ENCODE measurements at regions not wholly inside any gene's neighbourhood (a gene's known extent, or its start where the extent isn't known, plus 50 kb on each side); places are given as distances from the start of the nearest gene placed in this dataset.

DNA sequence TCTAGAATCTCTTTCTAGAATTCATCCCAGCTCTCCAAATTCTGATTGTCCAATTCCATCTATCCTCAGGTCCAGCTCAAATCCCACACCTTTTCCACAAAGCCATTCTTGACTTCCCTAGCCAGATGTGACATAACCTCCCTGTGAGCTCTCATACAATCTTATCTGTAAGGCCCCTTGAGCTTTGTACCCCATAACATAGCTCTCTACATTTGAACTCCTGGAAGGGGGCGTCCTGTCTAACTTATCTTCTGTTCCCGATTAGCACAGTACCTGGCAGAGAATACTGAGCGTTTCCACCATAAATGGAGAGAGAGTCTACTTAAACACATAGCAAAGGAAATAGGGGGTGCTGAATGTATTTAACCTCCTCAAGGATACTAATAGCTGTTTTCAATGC, 251.6 kb upstream of the RGMB start:
- no peaks in the 10 kb centered on the region for H3K27me3 ChIP-seq (ENCODE audit: low read depth)
- H3K9me3 ChIP-seq = no peaks in the 10 kb centered on the region
- no peak overlapping the region for H3K4me3 ChIP-seq
- no peak for ATAC-seq
- no peak for DNase-seq
- H3K27ac ChIP-seq = no peak overlapping the region
- intact Hi-C loops (cut with DNase I) = no loop called here
- H3K36me3 ChIP-seq = no peaks in the 10 kb centered on the region
- TF ChIP-seq CTCF (IDR thresholded peaks at IDR 0.05) = no peak
- H3K4me1 ChIP-seq = no peaks in the 10 kb centered on the region

- ATAC-seq = no peak
- no peak overlapping the region for H3K27ac ChIP-seq
- H3K4me1 ChIP-seq = no peaks in the 10 kb centered on the region
- H3K27me3 ChIP-seq (ENCODE audit: low read depth) = no peaks in the 10 kb centered on the region
- H3K9me3 ChIP-seq = no peaks in the 10 kb centered on the region
- no peak for TF ChIP-seq CTCF (IDR thresholded peaks at IDR 0.05)
- DNase-seq = no peak
- H3K36me3 ChIP-seq = no peaks in the 10 kb centered on the region
- intact Hi-C loops (cut with DNase I) = no loop called here
- no peak overlapping the region for H3K4me3 ChIP-seq
These were observed 248.7 kb upstream of the RGMB start for GRCh38 chr5:98524773-98525172.

DNA sequence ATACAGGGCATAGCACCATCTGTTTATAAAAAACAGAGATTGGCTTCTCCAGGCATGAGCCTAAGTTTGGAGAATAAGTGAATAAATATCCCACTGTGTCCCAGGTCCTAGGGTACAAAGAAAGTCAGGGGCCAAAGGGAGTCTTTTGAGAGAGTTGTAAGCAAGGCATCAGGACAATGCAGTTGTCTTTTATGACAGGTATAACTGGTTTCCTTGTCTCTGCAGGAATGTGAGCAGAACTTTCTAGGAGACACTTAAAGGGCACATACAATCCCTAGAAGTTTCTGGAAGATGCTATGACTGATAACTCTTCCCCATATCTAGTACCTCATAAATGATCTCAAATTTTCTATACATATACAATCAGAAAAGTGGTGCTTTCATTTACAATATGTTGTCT, 245.6 kb upstream of the RGMB start:
- no peak overlapping the region for H3K4me3 ChIP-seq
- no peaks in the 10 kb centered on the region for H3K27me3 ChIP-seq (ENCODE audit: low read depth)
- intact Hi-C loops (cut with DNase I) = no loop called here
- H3K36me3 ChIP-seq = no peaks in the 10 kb centered on the region
- no peaks in the 10 kb centered on the region for H3K4me1 ChIP-seq
- TF ChIP-seq CTCF (IDR thresholded peaks at IDR 0.05) = no peak
- no peak for DNase-seq
- no peaks in the 10 kb centered on the region for H3K9me3 ChIP-seq
- no peak for ATAC-seq
- no peak overlapping the region for H3K27ac ChIP-seq

DNA sequence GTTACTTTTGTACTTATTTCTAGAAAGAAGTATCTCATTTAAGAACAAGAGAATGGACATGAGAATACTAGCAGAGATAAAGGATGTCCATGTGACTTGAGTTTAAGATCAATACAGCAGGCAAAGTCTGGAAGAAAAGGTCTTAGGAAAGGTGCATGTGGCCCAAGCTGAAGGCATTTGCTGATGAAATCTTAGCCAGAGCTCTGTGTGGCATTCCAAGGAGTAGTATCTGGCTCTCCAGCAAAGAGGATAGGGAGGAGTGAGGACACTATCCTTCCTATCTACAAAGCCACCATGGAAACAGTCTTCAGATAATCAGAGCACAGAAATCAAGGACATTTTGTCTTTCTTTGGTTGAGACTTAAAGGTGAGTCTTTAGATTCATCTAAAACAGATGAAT, 244.1 kb upstream of the RGMB start:
- DNase-seq = no peak
- Histone ChIP-seq H3K27me3 (ENCODE audit: low read depth) (no peaks in the 10 kb centered on the region), H3K9me3 (no peaks in the 10 kb centered on the region), H3K27ac (no peak overlapping the region), H3K4me3 (no peak overlapping the region), H3K36me3 (no peaks in the 10 kb centered on the region), H3K4me1 (no peaks in the 10 kb centered on the region)
- no peak for TF ChIP-seq CTCF (IDR thresholded peaks at IDR 0.05)
- intact Hi-C loops (cut with DNase I) = no loop called here
- ATAC-seq = no peak

DNA sequence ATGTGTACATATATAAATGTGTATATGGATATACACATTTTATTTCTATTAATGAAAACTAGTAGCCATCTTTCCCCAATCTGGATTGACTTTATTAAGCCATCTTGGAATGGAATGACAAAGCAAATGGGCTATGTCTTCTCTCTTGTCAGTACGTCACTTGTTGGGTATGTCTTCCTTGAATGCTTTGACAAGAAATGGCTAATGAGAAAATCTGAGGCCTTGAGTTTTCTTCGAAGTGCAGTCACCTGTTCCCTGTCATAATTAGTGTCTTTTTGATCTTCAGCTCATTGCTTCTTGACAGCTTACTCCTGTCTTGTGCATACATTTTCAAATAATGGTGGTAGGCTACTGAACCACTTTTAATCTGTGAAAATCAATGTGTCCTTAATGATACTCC, 243.2 kb upstream of the RGMB start:
- ATAC-seq (no peak), DNase-seq (no peak)
- intact Hi-C loops (cut with DNase I) = no loop called here
- H3K4me3 ChIP-seq = no peak overlapping the region
- H3K4me1 ChIP-seq = no peaks in the 10 kb centered on the region
- no peaks in the 10 kb centered on the region for H3K36me3 ChIP-seq
- H3K9me3 ChIP-seq = no peaks in the 10 kb centered on the region
- TF ChIP-seq CTCF (IDR thresholded peaks at IDR 0.05) = no peak
- H3K27ac ChIP-seq = no peak overlapping the region
- H3K27me3 ChIP-seq (ENCODE audit: low read depth) = no peaks in the 10 kb centered on the region

- no peak overlapping the region for H3K4me3 ChIP-seq
- peaks cover 8% of the 10 kb centered on the region for H3K9me3 ChIP-seq
- no peak overlapping the region for H3K27ac ChIP-seq
- H3K4me1 ChIP-seq = no peaks in the 10 kb centered on the region
- DNase-seq = no peak
- intact Hi-C loops (cut with DNase I) = no loop called here
- no peak for ATAC-seq
- no peak for TF ChIP-seq CTCF (IDR thresholded peaks at IDR 0.05)
- no peaks in the 10 kb centered on the region for H3K27me3 ChIP-seq (ENCODE audit: low read depth)
- H3K36me3 ChIP-seq = no peaks in the 10 kb centered on the region
These were observed 237.6 kb upstream of the RGMB start for GRCh38 chr5:98535901-98536300.

Data from lower lobe of right lung (tissue), 2 donors.